Vagina (tissue), 2 donors: ENCODE measurements at regions not wholly inside any gene's neighbourhood (a gene's known extent, or its start where the extent isn't known, plus 50 kb on each side); places are given as distances from the start of the nearest gene placed in this dataset.

ENCODE experiments used
- DNase-seq, 2 donors: peaks; one replicate each; pipeline ENCODE4 v3.0.0-alpha.2; 2017; ENCODE audit errors: extremely low spot score in 2 of 2
- H3K27ac ChIP-seq: fragments of 200-600 bp; sonication (generic); one replicate; pipeline ENCODE4 v1.5.1; 2019
- H3K27me3 ChIP-seq: fragments of 200-600 bp; sonication (generic); one replicate; pipeline ENCODE4 v1.5.1; 2019
- H3K36me3 ChIP-seq, 2 donors: fragments of 200-600 bp; sonication (generic); one replicate each; pipeline ENCODE4 v1.5.1; 2017 to 2019
- H3K4me1 ChIP-seq: fragments of 200-600 bp; sonication (generic); one replicate; pipeline ENCODE4 v1.5.1; 2019
- H3K4me3 ChIP-seq, 2 donors: fragments of 200-600 bp; sonication (generic); 1 replicate in 1 of 2; 2 replicates in 1 of 2; pipeline ENCODE4 v1.5.1; 2016 to 2019
- H3K9me3 ChIP-seq: fragments of 200-600 bp; sonication (generic); one replicate; pipeline ENCODE4 v1.5.1; 2019
- CTCF ChIP-seq, 3 experiments: fragments of 450-650 bp in 2 of 3; fragments of 200-600 bp in 1 of 3; sonication (generic) in 1 of 3; IDR thresholded peaks; one replicate each; pipeline ENCODE4 v1.5.1; 2017 to 2019; ENCODE audit warnings: antibody characterized with exemption in 3 of 3, mild to moderate bottlenecking in 2 of 3, moderate library complexity in 2 of 3
- POLR2A ChIP-seq, 2 donors: fragments of 450-650 bp; IDR thresholded peaks; one replicate each; pipeline ENCODE4 v1.6.1; 2017; ENCODE audit warnings: antibody characterized with exemption in 2 of 2, mild to moderate bottlenecking in 2 of 2, moderate library complexity in 2 of 2
- POLR2AphosphoS5 ChIP-seq, 2 donors: sonication (generic); formaldehyde crosslinking; IDR thresholded peaks; one replicate each; pipeline ENCODE4 v1.9.0; 2017; ENCODE audit warnings: antibody characterized with exemption in 2 of 2, mild to moderate bottlenecking in 2 of 2, low read depth in 1 of 2; ENCODE audit not compliant: insufficient read depth in 1 of 2
- intact Hi-C: fragments of 100-400 bp; cut with DNase I; formaldehyde crosslinking; loops from one replicate; pipeline ENCODE4 v1.15.1; 2023

DNA sequence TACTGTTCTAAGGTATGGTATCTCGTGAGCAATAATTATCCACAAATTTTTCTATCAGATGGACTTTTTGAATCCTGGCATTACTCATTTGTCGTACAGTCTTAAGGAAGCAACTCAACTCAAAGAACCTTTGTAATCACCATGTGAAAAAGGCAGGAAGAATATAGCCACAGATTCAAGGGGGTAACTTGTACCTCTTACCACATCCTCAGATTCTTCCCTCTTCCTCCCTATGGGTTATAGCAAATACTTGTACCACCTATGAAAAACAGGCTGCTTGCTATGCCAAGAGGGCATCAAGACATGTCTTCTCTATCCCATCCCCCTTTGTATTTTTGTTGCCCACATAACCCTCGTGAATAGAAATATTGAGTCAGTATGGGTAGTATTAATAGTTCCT is 616.6 kb upstream of the USP24 start:
- Histone ChIP-seq H3K4me1 (no peaks in the 10 kb centered on the region), H3K4me3 (no peak overlapping the region), H3K27ac (no peak overlapping the region), H3K9me3 (no peaks in the 10 kb centered on the region), H3K27me3 (no peaks in the 10 kb centered on the region), H3K36me3 (no peaks in the 10 kb centered on the region)
- TF ChIP-seq POLR2A (IDR thresholded peaks at IDR 0.05) (no peak), CTCF (IDR thresholded peaks at IDR 0.05) (no peak), POLR2AphosphoS5 (IDR thresholded peaks at IDR 0.05; ENCODE audit: insufficient read depth in 1 of 2, low read depth in 1 of 2) (no peak)
- intact Hi-C loops: no loop called here
- no peak for DNase-seq

GRCh38 chr1:55828044-55828443 is 612.9 kb upstream of the USP24 start:
- intact Hi-C loops: no loop called here
- Histone ChIP-seq H3K9me3 (no peaks in the 10 kb centered on the region), H3K27me3 (no peaks in the 10 kb centered on the region), H3K27ac (no peak overlapping the region), H3K4me3 (no peak overlapping the region), H3K4me1 (no peaks in the 10 kb centered on the region), H3K36me3 (no peaks in the 10 kb centered on the region)
- TF ChIP-seq CTCF (IDR thresholded peaks at IDR 0.05) (no peak), POLR2AphosphoS5 (IDR thresholded peaks at IDR 0.05; ENCODE audit: insufficient read depth in 1 of 2, low read depth in 1 of 2) (no peak), POLR2A (IDR thresholded peaks at IDR 0.05) (no peak)
- DNase-seq: no peak

- intact Hi-C loops: no loop called here
- no peak for TF ChIP-seq CTCF (IDR thresholded peaks at IDR 0.05)
- no peak for TF ChIP-seq POLR2A (IDR thresholded peaks at IDR 0.05)
- no peak for TF ChIP-seq POLR2AphosphoS5 (IDR thresholded peaks at IDR 0.05; ENCODE audit: insufficient read depth in 1 of 2, low read depth in 1 of 2)
- no peaks in the 10 kb centered on the region for H3K4me1 ChIP-seq
- no peaks in the 10 kb centered on the region for H3K9me3 ChIP-seq
- no peak for DNase-seq
- H3K4me3 ChIP-seq: no peak overlapping the region
- no peaks in the 10 kb centered on the region for H3K36me3 ChIP-seq
- H3K27ac ChIP-seq: no peak overlapping the region
- H3K27me3 ChIP-seq: no peaks in the 10 kb centered on the region
These were observed 612.2 kb upstream of the USP24 start for GRCh38 chr1:55827350-55827749.

DNA sequence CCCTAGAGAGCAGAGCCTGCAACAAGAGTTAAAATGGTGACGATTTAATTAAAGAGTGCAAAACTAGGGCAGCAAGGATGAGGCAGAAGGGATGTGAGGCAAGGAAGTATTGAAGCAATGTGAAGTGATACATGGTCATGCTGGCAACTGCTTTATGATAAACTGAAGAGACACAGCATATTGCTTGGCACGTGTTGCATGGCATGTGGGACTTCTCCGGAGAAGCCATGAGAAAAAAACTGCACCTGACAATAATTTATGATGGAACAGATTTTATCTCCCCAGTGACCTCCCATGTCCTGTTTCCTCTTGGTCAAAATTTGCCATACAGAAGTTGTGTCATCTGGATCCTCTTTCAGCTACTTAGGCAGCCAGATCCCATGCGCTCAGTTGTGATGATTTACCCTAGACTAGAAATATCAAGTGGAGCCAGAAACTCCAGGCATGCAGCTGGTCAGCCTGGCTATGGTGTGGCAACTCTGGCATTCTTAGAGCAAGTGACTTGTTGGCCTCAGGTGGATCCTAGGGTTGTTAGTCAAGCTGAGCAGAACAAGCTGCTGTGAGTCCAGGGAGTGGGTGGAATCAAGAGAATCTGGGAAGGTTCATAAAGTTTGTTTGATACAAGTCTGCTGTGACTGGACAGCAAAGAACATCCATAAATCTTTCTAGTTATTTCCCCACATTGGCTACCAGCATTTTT is 611.4 kb upstream of the USP24 start:
- intact Hi-C loops: no loop called here
- no peak overlapping the region for H3K27ac ChIP-seq
- no peak for TF ChIP-seq CTCF (IDR thresholded peaks at IDR 0.05)
- no peak for TF ChIP-seq POLR2AphosphoS5 (IDR thresholded peaks at IDR 0.05; ENCODE audit: insufficient read depth in 1 of 2, low read depth in 1 of 2)
- no peak for TF ChIP-seq POLR2A (IDR thresholded peaks at IDR 0.05)

DNA sequence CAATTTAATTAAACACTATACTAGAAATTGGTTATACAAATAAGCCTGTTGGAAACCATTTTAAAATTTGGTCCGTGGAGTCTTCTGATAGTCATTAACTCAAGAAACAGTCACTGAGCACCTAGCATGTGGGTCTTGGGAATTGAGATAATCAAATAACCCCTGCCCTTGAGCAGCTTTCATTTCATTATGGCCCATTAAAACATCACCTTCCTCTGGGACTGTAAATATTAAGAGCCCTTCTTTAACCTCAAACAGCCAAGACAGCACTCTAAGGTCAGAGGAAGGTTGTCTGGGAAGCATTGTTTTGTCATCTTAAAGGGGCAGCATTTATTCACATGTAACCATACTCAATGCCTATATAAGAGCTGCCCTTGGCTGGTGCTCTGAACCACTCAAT is 610.3 kb upstream of the USP24 start:
- intact Hi-C loops: no loop called here
- no peak for DNase-seq
- Histone ChIP-seq H3K9me3 (no peaks in the 10 kb centered on the region), H3K4me1 (no peaks in the 10 kb centered on the region), H3K36me3 (no peaks in the 10 kb centered on the region), H3K27ac (no peak overlapping the region), H3K27me3 (no peaks in the 10 kb centered on the region), H3K4me3 (no peak overlapping the region)
- TF ChIP-seq POLR2A (IDR thresholded peaks at IDR 0.05): no peak
- no peak for TF ChIP-seq POLR2AphosphoS5 (IDR thresholded peaks at IDR 0.05; ENCODE audit: insufficient read depth in 1 of 2, low read depth in 1 of 2)
- no peak for TF ChIP-seq CTCF (IDR thresholded peaks at IDR 0.05)

More for the DNA sequence above, 611.4 kb upstream of the USP24 start:
- Histone ChIP-seq H3K4me1 (no peaks in the 10 kb centered on the region), H3K9me3 (no peaks in the 10 kb centered on the region), H3K4me3 (no peak overlapping the region), H3K27me3 (no peaks in the 10 kb centered on the region), H3K36me3 (no peaks in the 10 kb centered on the region)
- no peak for DNase-seq
